Left ventricle myocardium superior (tissue), 1 donor: ENCODE measurements at regions not wholly inside any gene's neighbourhood (a gene's known extent, or its start where the extent isn't known, plus 50 kb on each side); places are given as distances from the start of the nearest gene placed in this dataset.
"Not testable (repeated sequence)": the region's sequence is repeated elsewhere in the genome, so short reads cannot be mapped to it uniquely, and the experiment has no call there.

Experiments
- ATAC-seq: fragments of 200-7000 bp; cut with Tn5 transposase; one replicate; pipeline ENCODE4 v1.9.1; 2020; ENCODE audit warnings: mild to moderate bottlenecking, moderate library complexity
- DNase-seq: peaks from one replicate; pipeline ENCODE4 v3.0.0-alpha.2; 2020
- intact Hi-C: fragments of 100-400 bp; cut with micrococcal nuclease; formaldehyde crosslinking; loops from one replicate; pipeline ENCODE4 v1.11.0; 2022
- donor health status: DM: no; HTN: yes; CAD: no; lungs with severe emphysema.

- intact Hi-C loops, result no loop called here
- peak; percentile 98 for ATAC-seq
These were observed 212.6 kb upstream of the FAM78B start for GRCh38 chr1:166379447-166379846.

GRCh38 chr1:166383137-166383536 lies 216.3 kb upstream of the FAM78B start:
- intact Hi-C loops, result no loop called here
- DNase-seq (no peak), ATAC-seq (no peak)

More at GRCh38 chr1:166379447-166379846, 212.6 kb upstream of the FAM78B start:
- DNase-seq, result peak; percentile 44

- ATAC-seq, result no peak
- intact Hi-C loops, result no loop called here
- no peak for DNase-seq
These were observed 217.0 kb upstream of the FAM78B start for GRCh38 chr1:166383635-166384346.

DNA sequence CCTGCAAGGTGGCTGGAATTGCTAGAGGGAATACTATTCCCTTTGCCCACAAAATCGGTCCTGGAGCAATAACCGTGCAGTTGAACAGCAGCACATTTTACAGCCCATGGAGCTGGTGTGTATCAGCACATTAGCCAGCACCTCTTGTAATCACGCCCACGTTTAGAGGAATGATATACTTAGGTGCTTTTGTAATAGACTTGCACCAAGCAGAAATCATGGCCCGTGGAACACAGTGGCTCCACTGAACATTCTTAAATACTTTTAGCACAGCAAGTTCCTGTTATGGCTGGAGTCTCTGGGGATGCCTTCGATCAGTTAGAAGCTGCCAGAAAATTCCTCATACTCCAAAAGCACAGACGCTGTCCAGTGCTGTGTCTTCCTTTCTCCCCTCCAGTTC lies 218.1 kb upstream of the FAM78B start:
- intact Hi-C loops, result no loop called here
- DNase-seq, result no peak
- ATAC-seq, result peak; percentile 86

- no peak for DNase-seq
- intact Hi-C loops, result no loop called here
- ATAC-seq, result no peak
These were observed 223.7 kb upstream of the FAM78B start for GRCh38 chr1:166390366-166391033.

GRCh38 chr1:166391279-166392066 lies 224.7 kb upstream of the FAM78B start:
- ATAC-seq, result no peak
- DNase-seq, result no peak
- intact Hi-C loops, result no loop called here

- DNase-seq, result no peak
- intact Hi-C loops, result no loop called here
These were observed 228.9 kb upstream of the FAM78B start for GRCh38 chr1:166395729-166396128.

GRCh38 chr1:166409253-166410082 lies 242.7 kb upstream of the FAM78B start:
- DNase-seq, ATAC-seq, intact Hi-C loops: not testable (repeated sequence)

More at GRCh38 chr1:166395729-166396128, 228.9 kb upstream of the FAM78B start:
- no peak for ATAC-seq

DNA sequence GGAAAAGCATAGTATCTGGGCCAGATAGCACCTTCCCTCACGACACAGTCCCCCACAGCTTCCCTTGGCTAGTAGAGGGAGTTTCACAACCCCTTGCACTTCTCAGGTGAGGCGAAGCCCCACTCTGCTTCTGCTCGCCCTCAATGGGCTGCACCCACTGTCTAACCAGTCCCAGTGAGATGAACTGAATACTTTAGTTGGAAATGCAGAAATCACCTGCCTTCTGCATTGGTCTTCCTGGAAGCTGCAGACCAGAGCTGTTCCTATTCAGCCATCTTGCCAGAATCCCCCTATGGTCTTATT lies 243.2 kb upstream of the FAM78B start:
- intact Hi-C loops, result no loop called here
- DNase-seq (no peak), ATAC-seq (no peak)

DNA sequence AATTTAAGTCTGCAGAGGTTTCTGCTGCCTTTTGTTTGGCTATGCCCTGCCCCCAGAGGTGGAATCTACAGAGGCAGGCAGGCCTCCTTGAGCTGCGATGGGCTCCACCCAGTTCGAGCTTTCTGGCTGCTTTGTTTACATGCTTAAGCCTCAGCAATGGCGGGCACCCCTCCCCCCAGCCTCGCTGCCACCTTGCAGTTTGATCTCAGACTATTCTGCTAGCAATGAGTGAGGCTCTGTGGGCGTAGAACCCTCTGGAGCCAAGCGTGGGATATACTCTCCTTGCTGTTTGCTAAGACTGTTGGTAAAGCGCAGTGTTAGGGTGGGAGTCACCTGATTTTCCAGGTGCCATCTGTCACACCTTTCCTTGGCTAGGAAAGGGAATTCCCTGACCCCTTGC lies 250.0 kb upstream of the FAM78B start:
- DNase-seq, ATAC-seq, intact Hi-C loops: not testable (repeated sequence)

DNA sequence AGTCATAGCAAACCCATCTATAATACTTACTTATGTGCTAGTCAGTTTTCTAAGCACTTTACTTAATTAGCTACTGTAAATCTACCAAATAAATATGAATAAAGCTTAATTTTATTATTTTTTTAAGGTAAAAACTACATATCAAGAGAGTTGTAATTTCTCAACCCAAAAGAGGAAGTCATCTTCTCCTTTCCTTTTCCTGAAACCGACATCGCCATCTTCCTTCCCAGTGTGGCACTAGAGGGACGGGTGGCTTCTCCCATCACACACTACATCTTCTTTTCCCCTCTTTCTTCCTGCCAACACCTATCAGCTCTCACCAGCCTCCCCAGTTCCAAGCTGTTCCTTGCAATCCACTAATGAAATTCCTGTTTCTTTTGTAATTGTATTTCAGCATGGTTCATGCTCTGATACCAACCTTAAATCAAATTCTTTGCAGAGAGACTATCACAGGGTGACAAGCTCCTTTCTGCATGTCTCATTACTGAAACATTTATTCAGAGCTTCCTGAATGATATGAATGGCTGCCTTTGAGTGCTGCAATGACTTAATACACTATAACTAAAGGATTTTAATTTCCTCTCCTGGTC lies 251.6 kb upstream of the FAM78B start:
- ATAC-seq, result no peak
- no peak for DNase-seq
- intact Hi-C loops, result no loop called here

DNA sequence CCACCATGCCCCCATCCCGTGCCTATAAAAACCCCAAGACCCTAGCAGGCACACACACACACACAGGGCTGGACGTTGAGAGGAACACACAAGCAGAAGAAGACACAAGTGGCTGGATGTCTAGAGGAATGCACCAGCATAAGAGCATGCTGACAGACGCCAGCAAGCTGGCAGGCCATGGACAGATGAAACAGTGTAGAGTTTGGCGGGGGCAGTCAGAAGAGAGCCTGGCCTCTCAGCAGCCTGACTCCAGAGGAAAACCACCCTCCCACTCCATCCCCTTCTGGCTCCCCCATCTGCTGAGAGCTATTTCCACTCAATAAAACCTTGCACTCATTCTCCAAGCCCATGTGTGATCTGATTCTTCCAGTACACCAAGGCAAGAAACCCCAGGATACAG lies 255.8 kb upstream of the FAM78B start:
- DNase-seq, ATAC-seq, intact Hi-C loops: not testable (repeated sequence)

DNA sequence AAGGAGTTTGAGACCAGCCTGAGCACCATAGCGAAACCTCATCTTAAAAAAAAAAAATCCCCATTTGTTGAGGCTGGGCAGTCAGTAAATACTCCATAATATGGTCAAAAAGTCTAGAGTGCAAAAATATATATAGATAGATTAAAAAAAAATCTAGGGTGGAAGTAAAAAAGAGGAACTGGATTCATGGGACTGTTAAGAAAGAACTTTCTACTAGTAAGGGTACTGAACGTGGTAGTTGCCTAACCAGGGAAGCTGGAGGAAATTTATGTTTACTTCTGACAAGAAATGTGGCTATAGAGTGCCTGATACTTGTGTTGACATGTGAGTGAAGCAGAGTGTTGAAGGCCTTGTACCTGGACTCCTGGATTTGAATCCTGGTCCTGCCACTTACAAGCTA lies 265.9 kb upstream of the FAM78B start:
- ATAC-seq, result no peak
- intact Hi-C loops, result loop anchor here (2.0 kb wide), 1 partner anchor 504 kb away; no protein-coding TSS in a partner anchor
- no peak for DNase-seq

- not testable (repeated sequence) for DNase-seq
- ATAC-seq, result peak; percentile 65
- intact Hi-C loops, result loop anchor here (2.0 kb wide), 1 partner anchor 505 kb away; no protein-coding TSS in a partner anchor
These were observed 266.9 kb upstream of the FAM78B start for GRCh38 chr1:166433404-166434304.

GRCh38 chr1:166457700-166458099 lies 290.9 kb upstream of the FAM78B start:
- ATAC-seq, result peak; percentile 72
- no peak for DNase-seq
- intact Hi-C loops, result no loop called here

DNA sequence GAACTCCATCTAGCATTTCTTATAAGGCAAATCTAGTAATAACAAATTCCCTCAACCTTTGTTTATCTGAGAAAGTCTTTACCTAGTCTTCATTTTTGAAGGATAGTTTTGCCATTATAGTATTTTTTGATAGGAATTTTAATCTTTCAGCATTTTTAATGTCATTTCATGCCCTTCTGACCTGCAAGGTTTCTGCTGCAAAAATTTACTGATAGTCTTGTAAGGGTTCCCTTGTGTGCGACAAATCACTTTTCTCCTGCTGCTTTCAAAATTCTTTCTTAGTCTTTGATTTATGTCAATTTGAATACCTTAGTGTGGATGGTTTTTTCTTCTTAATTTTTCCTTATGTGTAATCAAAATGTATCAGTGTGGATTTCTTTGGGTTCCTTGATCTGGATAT lies 297.5 kb upstream of the FAM78B start:
- DNase-seq (no peak), ATAC-seq (no peak)
- intact Hi-C loops, result no loop called here

- DNase-seq, result no peak
- no peak for ATAC-seq
- intact Hi-C loops, result no loop called here
These were observed 303.2 kb upstream of the FAM78B start for GRCh38 chr1:166470014-166470413.

DNA sequence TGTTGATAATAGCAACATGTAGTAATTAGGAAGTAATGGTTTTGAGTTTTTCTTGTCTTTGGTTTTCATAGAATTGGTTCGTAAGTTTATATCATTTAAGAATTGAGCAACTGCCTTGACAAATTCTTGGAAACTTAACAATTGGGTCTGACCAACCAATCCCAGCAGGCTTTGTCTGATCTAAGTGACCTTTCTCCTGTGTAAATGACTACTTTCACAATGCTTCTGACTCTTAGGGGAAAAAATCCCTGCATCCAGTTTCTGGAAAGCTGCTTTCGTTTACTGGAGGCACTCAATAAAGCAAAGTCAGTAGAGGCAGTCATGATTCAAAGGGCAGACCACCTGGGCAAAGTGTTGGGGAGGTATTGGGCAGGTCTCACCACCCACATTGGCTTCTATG lies 303.6 kb upstream of the FAM78B start:
- DNase-seq (no peak), ATAC-seq (no peak)
- intact Hi-C loops, result no loop called here
